Body of pancreas (tissue), 4 donors: ENCODE measurements at regions not wholly inside any gene's neighbourhood (a gene's known extent, or its start where the extent isn't known, plus 50 kb on each side); places are given as distances from the start of the nearest gene placed in this dataset.

ENCODE experiments used
- POLR2A ChIP-seq, 3 donors: fragments of 450-650 bp; IDR thresholded peaks; one replicate each; pipeline ENCODE4 v1.6.1; 2016; ENCODE audit warnings: antibody characterized with exemption in 3 of 3, mild to moderate bottlenecking in 2 of 3
- TF ChIP-seq, protein P1 (sequence below), 7 experiments: fragments of 450-650 bp in 4 of 7; fragments of 200-600 bp in 3 of 7; sonication (generic) in 3 of 7; IDR thresholded peaks; one replicate each; pipeline ENCODE4 v1.5.1; 2016 to 2019; ENCODE audit warnings: antibody characterized with exemption in 7 of 7

DNA sequence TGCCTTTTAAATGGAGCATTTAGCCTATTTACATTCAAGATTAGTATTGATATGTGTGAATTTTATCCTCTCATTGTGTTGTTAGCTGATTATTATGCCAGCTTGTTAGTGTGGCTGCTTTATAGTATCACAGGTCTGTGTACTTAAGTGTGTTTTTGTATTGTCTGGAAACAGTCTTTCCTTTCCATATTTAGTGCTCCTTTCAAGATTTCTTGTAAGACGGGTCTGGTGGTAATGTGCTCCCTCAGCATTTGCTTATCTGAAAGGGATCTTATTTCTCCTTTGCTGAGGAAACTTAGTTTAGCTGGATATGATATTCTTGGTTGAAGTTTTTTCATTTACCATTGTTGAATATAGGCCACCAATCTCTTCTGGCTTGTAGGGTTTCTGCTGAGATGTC, 549.0 kb downstream of the EPHA3 start:
- TF ChIP-seq, protein P1, sequence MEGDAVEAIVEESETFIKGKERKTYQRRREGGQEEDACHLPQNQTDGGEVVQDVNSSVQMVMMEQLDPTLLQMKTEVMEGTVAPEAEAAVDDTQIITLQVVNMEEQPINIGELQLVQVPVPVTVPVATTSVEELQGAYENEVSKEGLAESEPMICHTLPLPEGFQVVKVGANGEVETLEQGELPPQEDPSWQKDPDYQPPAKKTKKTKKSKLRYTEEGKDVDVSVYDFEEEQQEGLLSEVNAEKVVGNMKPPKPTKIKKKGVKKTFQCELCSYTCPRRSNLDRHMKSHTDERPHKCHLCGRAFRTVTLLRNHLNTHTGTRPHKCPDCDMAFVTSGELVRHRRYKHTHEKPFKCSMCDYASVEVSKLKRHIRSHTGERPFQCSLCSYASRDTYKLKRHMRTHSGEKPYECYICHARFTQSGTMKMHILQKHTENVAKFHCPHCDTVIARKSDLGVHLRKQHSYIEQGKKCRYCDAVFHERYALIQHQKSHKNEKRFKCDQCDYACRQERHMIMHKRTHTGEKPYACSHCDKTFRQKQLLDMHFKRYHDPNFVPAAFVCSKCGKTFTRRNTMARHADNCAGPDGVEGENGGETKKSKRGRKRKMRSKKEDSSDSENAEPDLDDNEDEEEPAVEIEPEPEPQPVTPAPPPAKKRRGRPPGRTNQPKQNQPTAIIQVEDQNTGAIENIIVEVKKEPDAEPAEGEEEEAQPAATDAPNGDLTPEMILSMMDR (IDR thresholded peaks at IDR 0.05): no peak
- TF ChIP-seq POLR2A (IDR thresholded peaks at IDR 0.05): no peak
